Epithelial cell of proximal tubule (primary cell): ENCODE measurements at regions not wholly inside any gene's neighbourhood (a gene's known extent, or its start where the extent isn't known, plus 50 kb on each side); places are given as distances from the start of the nearest gene placed in this dataset.

Experiments used
- DNase-seq: peaks from one replicate; pipeline ENCODE4 v3.0.0-alpha.2; 2011; ENCODE audit warnings: low read depth
- H3K4me3 ChIP-seq: 2 replicates; pipeline ENCODE4 v1.5.1; 2011; ENCODE audit warnings: low read depth, mild to moderate bottlenecking, low read length
- CTCF ChIP-seq: conservative IDR thresholded peaks from 2 replicates; pipeline ENCODE4 v1.5.1; 2012; ENCODE audit warnings: low read depth, mild to moderate bottlenecking, low read length

DNA sequence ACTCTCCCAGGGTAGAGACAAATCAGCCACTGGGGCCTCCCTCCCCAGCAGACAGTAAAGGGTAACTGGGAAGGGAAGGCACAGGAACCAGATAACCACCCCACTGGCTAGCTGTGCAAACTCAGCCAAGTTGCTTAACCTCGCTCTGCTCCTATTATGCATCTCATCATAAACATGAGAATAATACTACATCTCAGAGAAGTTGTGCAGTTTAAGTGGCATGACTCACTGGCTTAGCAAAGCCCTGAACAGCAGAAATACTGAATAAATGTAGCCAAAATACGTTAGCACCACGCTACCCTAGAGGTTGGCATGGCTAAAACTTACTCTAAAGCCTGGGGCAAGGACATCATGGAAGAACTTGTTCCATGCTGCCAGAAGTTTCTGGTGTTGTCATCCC is 128.1 kb upstream of the ANK3 start:
- no peak for DNase-seq
- no peak overlapping the region for H3K4me3 ChIP-seq
- TF ChIP-seq CTCF: no peak

- DNase-seq: no peak
- TF ChIP-seq CTCF: no peak
- no peak overlapping the region for H3K4me3 ChIP-seq
These were observed 123.6 kb upstream of the ANK3 start for GRCh38 chr10:60513281-60513680.

- no peak overlapping the region for H3K4me3 ChIP-seq
- no peak for DNase-seq
- TF ChIP-seq CTCF: no peak
These were observed 122.0 kb upstream of the ANK3 start for GRCh38 chr10:60511477-60512229.

DNA sequence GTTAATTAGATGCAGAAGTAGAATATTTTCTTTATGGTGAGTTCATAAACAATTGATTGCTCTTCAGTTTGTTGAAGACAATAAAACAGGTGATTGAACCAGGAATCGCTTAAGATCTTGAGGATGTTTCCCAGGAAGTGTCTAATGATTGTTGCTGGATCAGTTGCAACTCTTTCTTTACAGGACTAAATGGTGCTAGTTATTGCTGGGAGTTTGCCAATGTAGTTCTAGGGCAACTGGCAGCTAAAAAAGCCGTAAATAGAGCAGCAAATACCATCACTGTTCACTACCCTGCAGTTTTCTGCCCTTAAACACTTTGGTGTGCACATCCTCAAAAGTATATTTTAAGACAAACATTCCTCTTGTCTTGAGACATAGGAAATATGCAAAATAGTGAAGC is 119.2 kb upstream of the ANK3 start:
- no peak overlapping the region for H3K4me3 ChIP-seq
- DNase-seq: no peak
- TF ChIP-seq CTCF: no peak

- TF ChIP-seq CTCF: no peak
- DNase-seq: no peak
- no peak overlapping the region for H3K4me3 ChIP-seq
These were observed 118.4 kb upstream of the ANK3 start for GRCh38 chr10:60508037-60508436.

- DNase-seq: no peak
- no peak overlapping the region for H3K4me3 ChIP-seq
- TF ChIP-seq CTCF: no peak
These were observed 112.9 kb upstream of the ANK3 start for GRCh38 chr10:60502621-60503020.

GRCh38 chr10:60498985-60499384 is 109.3 kb upstream of the ANK3 start:
- TF ChIP-seq CTCF: no peak
- H3K4me3 ChIP-seq: no peak overlapping the region
- DNase-seq: no peak
